RCC 7860 (cell line): ENCODE measurements at regions not wholly inside any gene's neighbourhood (a gene's known extent, or its start where the extent isn't known, plus 50 kb on each side); places are given as distances from the start of the nearest gene placed in this dataset.

Source experiments
- DNase-seq: peaks from one replicate; pipeline ENCODE4 v3.0.0-alpha.2; 2015; ENCODE audit warnings: low spot score
- FAIRE-seq: peaks from 2 replicates; lab custom pipeline; 2012; peaks lifted over from hg19 to GRCh38; lab: Jason Lieb, UNC

DNA sequence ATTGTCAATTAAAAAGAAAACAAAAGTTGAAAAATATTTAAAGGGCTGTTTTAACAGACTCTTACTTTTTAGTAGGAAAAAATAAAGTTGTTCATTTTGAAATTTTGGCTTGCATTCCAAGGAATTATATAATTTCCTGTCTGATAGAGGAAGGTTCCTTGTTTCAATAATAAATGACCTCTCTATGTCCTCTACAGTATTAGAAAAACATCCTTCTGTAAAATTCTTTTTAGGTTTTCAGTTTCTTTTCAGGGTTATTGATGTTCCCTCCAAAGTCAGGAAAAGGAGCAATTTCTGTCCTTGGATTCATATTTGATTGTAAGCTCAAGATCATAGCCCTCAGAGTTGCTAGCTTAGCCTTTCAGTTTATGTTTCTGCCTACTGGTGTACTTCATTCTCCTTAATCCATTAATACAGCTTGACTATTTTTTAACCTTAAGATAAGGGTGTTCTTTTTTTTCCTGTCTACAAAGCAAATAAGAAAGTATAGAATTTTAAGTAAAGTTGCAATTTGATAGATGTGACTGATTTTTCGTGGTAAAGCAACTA lies 125.2 kb upstream of the COL3A1 start:
- no peak for FAIRE-seq
- no peak for DNase-seq

DNA sequence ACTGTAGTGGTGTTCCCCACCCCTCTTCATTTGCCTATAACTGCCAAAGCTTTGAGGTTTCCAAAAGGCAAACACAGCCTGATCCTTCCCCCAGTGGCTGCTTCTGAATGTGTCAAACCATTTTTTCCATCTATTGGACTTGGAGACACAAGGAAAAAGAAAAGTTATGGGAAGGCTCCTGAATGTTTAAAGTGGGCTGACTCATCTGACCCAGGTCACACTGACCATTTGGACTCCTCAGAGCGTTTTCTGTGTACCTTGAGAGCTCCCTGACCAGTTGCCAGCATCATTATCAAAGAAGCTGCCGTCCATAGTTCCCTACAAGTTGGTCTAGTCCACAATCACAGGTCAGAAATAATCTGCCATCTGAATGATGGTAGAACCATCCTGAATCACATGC lies 123.4 kb upstream of the COL3A1 start:
- no peak for FAIRE-seq
- DNase-seq: no peak

DNA sequence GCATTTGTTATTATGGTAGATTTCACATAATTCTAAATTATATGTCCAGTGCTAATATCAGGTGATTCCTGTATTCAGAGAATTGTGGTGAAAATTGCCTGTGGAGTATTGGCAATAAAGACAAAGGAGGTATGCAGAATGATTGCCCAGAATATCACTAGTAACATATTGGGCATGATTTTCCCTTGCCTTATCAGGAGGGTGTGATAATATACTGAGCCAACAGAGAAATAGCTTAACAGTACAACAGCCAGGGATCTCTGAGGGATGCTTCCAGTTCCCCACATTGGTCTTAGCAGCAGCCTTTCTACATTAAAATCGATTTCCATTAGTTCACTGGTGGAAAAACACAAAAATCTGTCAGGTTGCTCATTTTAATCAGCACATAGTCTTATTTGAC lies 122.9 kb upstream of the COL3A1 start:
- DNase-seq: no peak
- FAIRE-seq: no peak

DNA sequence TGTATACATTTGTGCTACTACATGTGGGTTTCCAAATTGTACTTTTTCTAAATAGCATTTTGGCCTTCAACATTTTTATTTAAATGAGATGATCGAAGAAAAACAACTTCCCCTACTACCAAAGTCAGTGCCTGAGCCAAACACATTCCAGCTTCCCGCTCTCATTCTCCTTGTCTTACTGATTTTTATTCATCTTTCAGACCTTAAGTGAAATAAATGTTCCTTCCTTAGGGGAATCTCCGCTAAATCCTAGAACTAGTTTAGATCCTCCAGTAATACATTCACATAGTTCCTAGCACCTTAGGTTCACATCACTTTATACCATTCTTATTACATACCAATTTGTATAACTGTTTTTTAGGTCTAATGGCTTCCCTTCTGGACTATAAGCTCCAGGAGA lies 122.3 kb upstream of the COL3A1 start:
- DNase-seq (no peak), FAIRE-seq (no peak)

DNA sequence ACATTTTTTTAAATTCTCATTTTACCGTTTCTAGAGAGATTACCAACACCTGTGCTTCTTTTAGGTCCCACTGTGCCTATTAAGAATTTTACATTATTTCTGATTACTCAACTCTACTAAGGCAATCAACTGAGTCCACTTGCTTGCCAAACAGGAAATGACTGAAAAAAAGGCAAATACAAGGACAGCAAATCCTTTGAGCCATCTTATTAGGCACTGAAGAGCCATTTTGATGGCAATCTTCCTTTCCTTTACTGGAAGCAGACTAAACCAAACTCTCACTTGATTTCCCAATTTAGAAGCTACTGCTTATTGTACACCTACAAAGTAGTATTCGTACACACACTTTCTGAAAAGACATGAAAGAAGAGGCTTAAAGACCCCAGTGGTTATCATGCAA lies 121.4 kb upstream of the COL3A1 start:
- FAIRE-seq (no peak), DNase-seq (no peak)

DNA sequence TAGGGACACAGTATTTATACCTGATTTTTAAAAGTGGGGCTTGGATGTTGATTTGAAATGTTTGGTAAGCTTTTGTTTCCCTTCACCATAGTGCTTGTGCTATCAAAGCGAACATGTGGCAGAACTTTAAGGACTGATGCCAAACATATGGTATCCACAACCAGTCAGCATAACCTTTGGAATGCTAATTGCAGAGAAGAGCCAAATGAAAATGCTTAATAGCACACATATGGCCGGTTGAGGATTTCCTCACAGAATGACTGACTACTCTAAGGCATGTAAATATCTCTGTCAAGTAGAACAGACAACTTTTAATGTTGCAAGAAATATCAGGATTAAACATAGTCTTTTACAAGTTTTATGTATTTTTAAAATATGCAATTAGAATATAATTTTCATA lies 120.9 kb upstream of the COL3A1 start:
- FAIRE-seq: no peak
- no peak for DNase-seq

DNA sequence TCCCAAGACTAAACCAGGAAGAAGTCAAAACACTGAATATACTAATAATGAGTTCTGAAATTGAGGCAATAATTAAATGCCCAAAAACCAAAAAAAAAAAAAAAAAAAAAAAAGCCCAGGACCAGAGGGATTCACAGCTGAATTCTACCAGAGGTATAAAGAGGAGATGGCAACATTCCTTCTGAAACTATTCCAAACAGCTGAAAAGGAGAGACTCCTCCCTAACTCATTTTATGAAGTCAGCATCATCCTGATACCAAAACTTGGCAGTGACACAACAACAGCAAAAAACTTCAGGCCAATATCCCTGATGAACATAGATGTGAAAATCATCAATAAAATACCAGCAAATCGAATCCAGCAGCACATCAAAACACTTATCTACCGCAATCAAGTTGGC lies 108.5 kb upstream of the COL3A1 start:
- FAIRE-seq (no peak), DNase-seq (no peak)

DNA sequence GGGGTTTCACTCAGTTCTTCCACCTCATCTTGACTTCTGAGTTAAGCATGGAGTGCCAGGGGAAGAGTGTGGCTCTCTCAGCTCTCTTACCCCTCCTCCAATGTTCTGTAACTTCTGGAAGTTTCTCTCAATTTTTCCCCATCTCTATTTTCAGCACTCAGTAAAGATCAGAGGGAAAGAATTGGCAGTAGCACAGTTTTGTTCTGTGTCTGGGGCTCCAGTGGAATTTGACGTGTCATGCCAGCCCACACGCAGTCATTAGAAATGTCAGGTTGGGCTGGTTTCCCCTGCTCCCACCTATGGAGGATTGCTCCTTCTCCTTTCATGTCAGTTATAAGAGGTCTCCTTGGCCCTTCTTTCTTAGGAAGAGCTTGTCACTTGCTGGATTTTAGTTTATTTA lies 104.6 kb upstream of the COL3A1 start:
- FAIRE-seq (no peak), DNase-seq (no peak)

DNA sequence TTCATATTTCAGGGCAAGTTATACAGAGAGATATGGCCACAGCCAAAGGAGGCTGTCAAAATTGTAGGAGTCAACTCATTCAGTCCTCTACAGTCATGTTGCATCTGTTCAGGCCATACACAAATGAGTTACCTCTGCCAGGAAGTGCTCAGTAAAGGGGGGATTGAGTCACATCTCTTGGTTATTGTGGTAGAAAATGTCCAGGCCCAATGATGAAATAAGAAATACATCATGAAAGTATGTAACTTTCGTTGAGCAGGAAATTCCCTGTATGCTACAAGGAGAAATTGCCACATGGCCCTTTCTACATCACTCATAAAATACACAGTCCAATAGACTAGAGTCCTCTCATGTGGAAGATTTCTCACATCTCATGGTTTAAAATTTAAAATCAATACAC lies 103.9 kb upstream of the COL3A1 start:
- peak; percentile 40 for DNase-seq

DNA sequence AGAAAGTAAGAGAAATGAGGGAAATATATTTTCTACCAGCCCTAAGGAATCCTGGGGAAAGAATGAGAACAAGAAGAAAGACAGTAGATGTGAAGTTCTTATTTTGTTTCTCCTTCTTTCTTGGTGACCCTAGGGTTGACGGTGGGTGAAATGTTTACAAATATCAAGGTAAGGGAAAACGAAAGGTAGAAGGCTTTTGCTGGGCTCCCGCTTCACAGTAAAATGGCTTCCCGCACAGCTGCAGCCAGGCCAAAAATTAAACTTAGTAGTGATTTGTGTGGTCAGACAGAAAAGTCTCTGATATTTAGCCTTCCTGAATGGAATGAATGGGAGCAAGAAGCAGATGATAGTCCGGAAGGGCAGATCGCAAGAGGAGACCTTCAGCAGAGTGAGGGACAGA lies 99.1 kb upstream of the COL3A1 start:
- DNase-seq: no peak
- FAIRE-seq: no peak

More for the DNA sequence above, 103.9 kb upstream of the COL3A1 start:
- no peak for FAIRE-seq

DNA sequence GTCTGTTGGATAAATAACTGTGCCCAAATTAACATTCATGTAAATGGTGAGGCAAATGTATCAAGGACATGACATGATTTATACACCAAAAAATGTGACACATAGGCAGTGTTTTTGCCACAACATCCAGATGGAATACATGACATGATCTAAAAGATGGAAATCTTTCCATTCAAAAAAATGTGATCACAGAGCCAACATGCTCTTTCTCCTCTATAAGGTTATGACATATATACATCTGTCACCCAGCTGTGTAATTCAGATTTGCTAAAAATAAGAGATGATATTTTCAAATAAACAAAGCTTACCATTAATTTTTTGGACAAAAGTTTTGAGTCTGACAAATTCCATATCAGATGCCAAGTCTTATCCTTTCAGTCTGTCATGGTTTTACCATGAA lies 95.5 kb upstream of the COL3A1 start:
- no peak for FAIRE-seq

DNA sequence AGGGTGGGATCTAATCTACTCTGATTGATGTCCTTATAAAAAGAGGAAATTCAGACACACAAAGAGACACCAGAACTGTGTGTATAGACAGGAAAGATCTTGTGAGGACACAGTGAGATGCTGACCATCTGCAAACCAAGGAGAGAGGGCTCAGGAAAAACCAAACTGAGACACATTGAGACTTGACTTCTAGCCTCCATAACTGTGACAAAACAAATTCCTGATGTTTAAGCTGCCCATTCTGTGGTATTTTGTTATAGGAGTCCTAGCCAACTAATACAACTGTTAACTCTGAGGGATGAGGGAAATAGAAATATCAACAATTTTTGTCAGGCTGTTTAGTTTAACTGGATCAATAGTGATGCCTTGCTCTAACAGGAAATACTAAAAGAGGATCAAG lies 93.4 kb upstream of the COL3A1 start:
- DNase-seq: no peak
- FAIRE-seq: no peak

More for the DNA sequence above, 95.5 kb upstream of the COL3A1 start:
- DNase-seq: no peak

DNA sequence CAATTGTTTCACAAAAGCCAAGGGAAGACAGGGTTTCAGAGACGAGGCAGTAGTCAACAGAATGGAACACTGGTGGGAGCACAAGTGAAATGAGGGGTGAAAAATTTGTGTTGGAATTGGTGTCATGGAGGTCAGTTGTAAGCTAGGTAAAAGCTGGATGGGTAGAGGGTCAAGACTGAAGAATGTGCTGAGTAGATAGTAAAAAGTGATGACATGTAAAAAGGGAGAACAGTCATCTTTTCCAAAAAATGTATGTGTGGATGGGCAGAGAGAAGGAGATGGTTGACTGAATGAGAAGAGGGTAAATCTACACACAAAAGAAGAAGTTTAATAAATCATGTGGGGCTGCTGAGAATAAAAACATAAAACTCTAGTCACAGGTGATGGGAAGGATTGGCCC lies 92.7 kb upstream of the COL3A1 start:
- DNase-seq (no peak), FAIRE-seq (no peak)

DNA sequence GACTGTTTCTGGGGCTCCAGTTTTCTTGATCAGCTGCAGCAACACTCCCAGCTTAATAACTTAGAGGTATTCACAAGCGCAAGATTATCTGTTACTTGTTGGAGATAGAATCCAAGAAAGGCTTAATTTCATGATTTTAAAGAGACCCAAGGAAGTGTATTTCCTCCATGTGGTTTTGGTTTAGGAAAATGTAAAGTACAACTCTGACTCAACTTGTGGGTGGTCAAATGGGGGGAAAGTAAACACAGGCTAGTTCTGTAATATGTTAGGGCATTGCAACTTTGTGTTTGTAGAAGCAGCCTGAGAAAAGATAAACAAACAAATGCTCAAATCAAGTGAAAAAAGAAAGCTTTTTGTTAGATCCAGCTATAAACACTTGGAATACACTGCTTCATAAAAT lies 90.1 kb upstream of the COL3A1 start:
- FAIRE-seq: no peak
- no peak for DNase-seq

DNA sequence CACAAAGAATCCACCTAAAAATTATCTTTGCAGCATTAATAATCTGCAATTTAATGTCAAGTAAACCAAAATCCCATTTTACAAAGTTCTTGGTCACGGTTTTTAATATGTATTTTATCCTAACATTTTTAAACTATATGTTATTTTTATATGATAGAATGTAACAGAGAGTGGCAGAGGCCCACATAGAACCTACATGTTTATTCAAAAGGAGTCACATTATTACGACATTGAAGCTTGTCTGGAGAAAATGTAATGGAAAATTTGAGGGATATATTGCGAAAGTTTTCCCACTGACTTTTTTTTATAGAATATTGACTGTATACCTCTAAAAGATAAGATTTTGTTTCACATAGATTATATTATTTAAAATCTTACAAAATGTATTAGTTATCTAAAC lies 89.7 kb upstream of the COL3A1 start:
- FAIRE-seq (no peak), DNase-seq (no peak)

DNA sequence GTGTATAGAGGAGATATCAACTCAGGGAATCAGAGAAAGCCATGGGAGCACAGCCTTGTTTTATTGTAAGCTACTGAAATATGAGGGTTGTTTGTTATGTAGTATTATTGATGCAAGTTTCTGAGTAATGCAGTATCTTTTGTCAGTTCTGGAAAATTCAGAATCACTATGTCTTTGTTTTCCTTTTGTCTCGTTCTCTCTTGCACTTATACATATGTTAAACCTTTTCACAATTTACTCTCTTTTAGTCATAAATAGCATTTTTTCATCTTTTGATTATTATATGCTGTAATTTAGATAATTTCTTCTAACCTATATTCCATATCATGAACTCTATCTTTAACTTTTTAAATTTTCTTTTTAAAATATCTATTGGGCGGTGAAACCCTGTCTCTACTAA lies 85.0 kb upstream of the COL3A1 start:
- FAIRE-seq (no peak), DNase-seq (no peak)

DNA sequence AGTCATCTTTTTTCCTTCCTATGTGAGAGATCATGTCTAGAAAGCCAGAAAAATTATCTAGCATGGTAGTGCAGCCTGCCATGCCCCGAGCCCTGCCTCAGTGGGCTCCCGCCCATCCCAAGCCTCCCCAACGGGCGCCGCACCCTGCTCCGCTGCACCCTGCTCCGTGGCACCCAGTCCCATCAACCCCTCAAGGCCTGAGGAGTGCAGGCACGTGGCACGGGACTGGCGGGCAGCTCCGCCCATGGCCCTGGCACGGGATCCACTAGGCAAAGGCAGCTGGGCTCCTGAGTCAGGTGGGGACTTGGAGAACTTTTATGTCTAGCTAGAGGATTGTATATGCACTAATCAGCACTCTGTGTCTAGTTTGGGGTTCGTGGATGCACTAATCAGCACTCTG lies 83.4 kb upstream of the COL3A1 start:
- DNase-seq (no peak), FAIRE-seq (no peak)

DNA sequence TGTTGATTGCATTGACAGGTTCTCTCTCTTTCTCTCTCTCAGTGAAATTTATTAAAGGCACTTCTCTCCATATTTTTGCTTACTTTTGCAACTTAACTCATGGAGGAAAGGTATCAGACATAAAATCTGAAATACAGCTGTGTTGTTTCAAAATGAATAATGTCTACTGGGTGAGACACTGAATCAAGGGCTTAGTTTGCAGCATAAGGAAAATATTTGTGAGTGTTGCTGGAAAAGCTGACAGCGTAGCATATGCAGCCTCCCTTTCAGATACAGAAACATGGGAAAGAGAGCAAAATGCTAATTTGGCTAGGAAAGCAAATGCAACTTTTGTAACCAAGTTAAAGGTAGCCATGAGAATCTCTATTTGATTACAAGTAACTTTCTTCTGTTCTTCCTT lies 81.5 kb upstream of the COL3A1 start:
- DNase-seq: no peak
- no peak for FAIRE-seq

DNA sequence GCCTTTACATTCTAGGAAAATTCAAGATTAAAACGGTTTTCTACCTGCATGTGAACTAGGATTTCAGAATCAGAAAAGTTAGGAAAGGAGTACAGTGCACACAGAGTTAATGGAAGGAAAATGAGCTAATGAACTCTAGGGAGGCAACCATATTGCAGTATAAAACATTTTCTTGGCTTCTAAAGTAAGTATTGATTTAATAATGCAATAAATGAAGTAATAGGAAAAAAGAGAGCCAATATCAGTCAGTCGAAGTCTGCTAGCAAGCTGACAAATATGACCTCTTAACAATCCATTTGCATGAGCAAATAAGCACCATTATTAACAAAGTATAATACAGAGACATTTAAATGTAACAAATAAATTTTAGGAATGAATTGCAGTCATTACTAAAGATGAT lies 80.2 kb upstream of the COL3A1 start:
- no peak for FAIRE-seq
- no peak for DNase-seq

DNA sequence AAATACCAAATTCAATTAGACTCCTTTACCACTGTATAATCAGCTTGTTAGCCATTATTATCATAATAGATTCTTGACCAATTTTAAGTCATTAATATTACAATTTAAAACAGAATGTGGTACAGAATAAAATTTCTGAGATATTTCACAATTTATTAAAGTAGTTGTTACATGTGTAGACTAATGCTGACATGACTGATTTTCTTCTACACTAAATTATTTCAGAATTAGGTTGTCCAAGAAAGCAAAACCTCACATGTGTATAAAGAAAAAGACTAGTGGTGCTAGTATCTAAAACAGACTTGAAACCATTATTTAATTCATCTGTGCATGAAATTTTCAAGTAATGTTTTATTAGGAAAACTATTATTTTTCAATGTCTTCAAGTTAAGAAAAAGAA lies 79.2 kb upstream of the COL3A1 start:
- peak; percentile 7 for FAIRE-seq
- no peak for DNase-seq

DNA sequence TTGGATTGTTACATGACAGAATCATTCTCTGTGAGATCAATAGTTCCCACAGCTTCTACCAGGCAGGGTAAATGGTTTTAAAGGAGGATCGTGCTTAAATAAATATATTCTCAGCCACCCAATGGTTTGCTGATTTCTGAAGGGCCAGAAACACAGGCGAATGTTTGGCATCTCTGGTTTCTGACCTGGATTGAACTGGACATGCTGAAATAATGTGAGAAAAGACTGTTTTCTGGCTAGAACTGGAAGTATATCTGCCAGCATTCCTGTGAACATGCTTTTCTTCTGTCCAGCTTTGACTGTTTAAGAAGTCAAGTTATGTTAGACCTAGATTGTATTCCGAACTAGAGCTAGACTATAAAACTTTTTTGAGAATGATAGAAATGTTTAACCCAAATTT lies 77.1 kb upstream of the COL3A1 start:
- DNase-seq: no peak
- FAIRE-seq: no peak

DNA sequence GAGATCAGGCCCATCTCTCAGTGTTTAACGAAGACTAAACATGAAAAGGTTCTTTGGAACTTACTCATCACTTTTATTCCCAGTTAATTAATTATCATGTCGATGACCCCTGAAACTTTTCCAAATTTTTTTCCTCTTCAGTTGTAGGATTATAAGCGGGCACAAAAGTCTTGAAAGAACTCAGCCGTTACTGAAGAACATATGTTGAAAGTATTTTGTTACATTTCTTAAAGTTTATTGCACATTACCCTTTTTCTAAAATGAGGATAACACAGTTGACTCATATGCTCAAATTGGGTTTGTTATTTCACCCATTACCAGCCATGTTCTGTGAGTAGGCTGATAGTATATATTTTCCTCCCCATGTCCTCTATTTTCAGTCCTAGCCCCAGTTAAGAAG lies 75.9 kb upstream of the COL3A1 start:
- no peak for FAIRE-seq
- no peak for DNase-seq

DNA sequence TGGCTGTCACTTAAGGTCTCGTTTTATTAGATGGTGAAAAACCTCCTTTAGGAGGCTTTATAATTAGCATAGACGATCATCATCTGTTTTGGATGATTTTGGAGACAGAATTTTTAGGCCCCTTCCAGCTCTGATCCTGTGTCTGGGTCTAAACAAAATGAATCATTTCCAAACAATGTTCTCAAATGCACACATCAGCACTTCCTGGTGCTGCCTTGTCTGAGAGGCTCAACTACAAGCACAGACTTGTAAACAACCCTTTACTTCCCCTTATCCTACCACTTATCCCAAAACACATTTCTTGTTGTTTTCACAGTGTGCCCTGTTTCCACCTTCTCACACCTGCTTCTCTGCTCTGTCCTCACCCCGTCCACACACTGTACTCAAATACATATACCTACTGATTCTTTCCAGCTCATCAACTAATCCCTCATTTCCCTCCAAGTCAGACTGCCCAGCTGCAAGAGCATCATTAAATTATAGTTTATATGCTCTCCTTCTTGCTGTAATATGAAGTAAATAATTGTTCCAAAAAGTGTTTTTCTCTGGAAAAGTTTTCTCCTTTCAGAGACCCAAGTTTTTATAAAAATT lies 71.2 kb upstream of the COL3A1 start:
- DNase-seq (no peak), FAIRE-seq (no peak)
